Loucy (cell line): ENCODE measurements at regions not wholly inside any gene's neighbourhood (a gene's known extent, or its start where the extent isn't known, plus 50 kb on each side); places are given as distances from the start of the nearest gene placed in this dataset.
A peak's percentile ranks its signal among the peaks of the same experiment; 100 is the strongest.

Source experiments
- H2AFZ ChIP-seq: fragments of 200-600 bp; sonication (generic); 2 replicates; pipeline ENCODE4 v1.6.0; 2016; ENCODE audit warnings: antibody characterized with exemption, mild to moderate bottlenecking, low read length, moderate library complexity
- H3F3A ChIP-seq: fragments of 200-600 bp; 2 replicates; pipeline ENCODE4 v1.6.0; 2016; ENCODE audit warnings: antibody characterized with exemption, low read depth, mild to moderate bottlenecking
- H3K27me3 ChIP-seq: fragments of 200-600 bp; sonication (generic); 2 replicates; pipeline ENCODE4 v1.6.1; 2014; ENCODE audit warnings: low read length, mild to moderate bottlenecking; ENCODE audit not compliant: insufficient read depth, poor library complexity, severe bottlenecking
- H3K36me3 ChIP-seq: fragments of 200-600 bp; sonication (generic); 2 replicates; pipeline ENCODE4 v1.6.1; 2016; ENCODE audit warnings: low read length; ENCODE audit not compliant: insufficient read depth
- H3K4me1 ChIP-seq: fragments of 200-600 bp; sonication (generic); 2 replicates; pipeline ENCODE4 v1.5.1; 2014; ENCODE audit warnings: low read length, mild to moderate bottlenecking; ENCODE audit not compliant: insufficient read depth, poor library complexity, severe bottlenecking
- H3K4me2 ChIP-seq: fragments of 200-600 bp; sonication (generic); 2 replicates; pipeline ENCODE4 v1.6.0; 2014; ENCODE audit warnings: antibody characterized with exemption, low read length, low read depth, mild to moderate bottlenecking; ENCODE audit not compliant: poor library complexity, severe bottlenecking
- H3K4me3 ChIP-seq: fragments of 200-600 bp; sonication (generic); 2 replicates; pipeline ENCODE4 v1.5.1; 2014; ENCODE audit warnings: low read length, mild to moderate bottlenecking, mixed read lengths; ENCODE audit not compliant: poor library complexity, severe bottlenecking
- H3K79me2 ChIP-seq: fragments of 200-600 bp; sonication (generic); 2 replicates; pipeline ENCODE4 v1.6.1; 2014; ENCODE audit warnings: low read length; ENCODE audit not compliant: insufficient read depth
- H3K9ac ChIP-seq: fragments of 200-600 bp; sonication (generic); 2 replicates; pipeline ENCODE4 v1.6.0; 2014; ENCODE audit warnings: mild to moderate bottlenecking, low read depth, low read length, moderate library complexity; ENCODE audit not compliant: poor library complexity, severe bottlenecking
- H3K9me2 ChIP-seq: fragments of 200-600 bp; sonication (generic); replicated peaks from 2 replicates; pipeline ENCODE4 v1.6.1; 2016; ENCODE audit warnings: low read depth, low read length, mixed read lengths
- H3K9me3 ChIP-seq: fragments of 200-600 bp; sonication (generic); 2 replicates; pipeline ENCODE4 v1.6.1; 2014; ENCODE audit warnings: mild to moderate bottlenecking, antibody characterized with exemption, low read length, low read depth; ENCODE audit not compliant: insufficient read depth
- H4K20me1 ChIP-seq: fragments of 200-600 bp; sonication (generic); 2 replicates; pipeline ENCODE4 v1.6.0; 2014; ENCODE audit warnings: antibody characterized with exemption, low read length, mild to moderate bottlenecking; ENCODE audit not compliant: insufficient read depth, poor library complexity, severe bottlenecking
- EZH2phosphoT487 ChIP-seq: fragments of 200-600 bp; IDR thresholded peaks from 2 replicates; pipeline ENCODE4 v1.6.1; 2018; ENCODE audit warnings: antibody characterized with exemption, mild to moderate bottlenecking, moderate library complexity, borderline replicate concordance
- TF ChIP-seq, protein P1 (sequence below): fragments of 200-600 bp; sonication (generic); conservative IDR thresholded peaks from 2 replicates; pipeline ENCODE4 v1.5.1; 2014; ENCODE audit warnings: mild to moderate bottlenecking, antibody characterized with exemption, low read length

DNA sequence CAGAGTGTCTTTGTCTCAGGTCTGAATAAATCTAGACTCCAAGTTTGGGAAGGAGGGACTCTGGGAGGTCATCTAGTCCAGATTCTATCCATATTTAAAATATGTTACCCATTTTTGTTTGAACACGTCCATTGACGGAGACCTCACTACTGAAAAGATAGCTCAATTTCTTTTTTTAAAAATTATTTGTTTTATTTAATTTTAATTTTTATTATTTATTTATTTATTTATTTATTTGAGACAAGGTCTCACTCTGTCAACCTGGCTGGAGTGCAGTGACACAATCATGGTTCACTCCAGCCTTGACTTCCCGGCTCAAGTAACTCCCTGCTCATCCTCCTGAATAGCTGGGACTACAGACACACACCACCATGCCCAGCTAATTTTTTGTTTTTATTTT is 89.5 kb upstream of the SNX19 start:
- H3K4me3 ChIP-seq = no peak overlapping the region
- H3K9me2 ChIP-seq = no peaks in the 10 kb centered on the region
- no peaks in the 10 kb centered on the region for H3K9me3 ChIP-seq
- no peaks in the 10 kb centered on the region for H3K79me2 ChIP-seq
- no peaks in the 10 kb centered on the region for H4K20me1 ChIP-seq
- no peak overlapping the region for H2AFZ ChIP-seq
- no peaks in the 10 kb centered on the region for H3K36me3 ChIP-seq
- no peaks in the 10 kb centered on the region for H3K4me1 ChIP-seq
- TF ChIP-seq, protein P1, sequence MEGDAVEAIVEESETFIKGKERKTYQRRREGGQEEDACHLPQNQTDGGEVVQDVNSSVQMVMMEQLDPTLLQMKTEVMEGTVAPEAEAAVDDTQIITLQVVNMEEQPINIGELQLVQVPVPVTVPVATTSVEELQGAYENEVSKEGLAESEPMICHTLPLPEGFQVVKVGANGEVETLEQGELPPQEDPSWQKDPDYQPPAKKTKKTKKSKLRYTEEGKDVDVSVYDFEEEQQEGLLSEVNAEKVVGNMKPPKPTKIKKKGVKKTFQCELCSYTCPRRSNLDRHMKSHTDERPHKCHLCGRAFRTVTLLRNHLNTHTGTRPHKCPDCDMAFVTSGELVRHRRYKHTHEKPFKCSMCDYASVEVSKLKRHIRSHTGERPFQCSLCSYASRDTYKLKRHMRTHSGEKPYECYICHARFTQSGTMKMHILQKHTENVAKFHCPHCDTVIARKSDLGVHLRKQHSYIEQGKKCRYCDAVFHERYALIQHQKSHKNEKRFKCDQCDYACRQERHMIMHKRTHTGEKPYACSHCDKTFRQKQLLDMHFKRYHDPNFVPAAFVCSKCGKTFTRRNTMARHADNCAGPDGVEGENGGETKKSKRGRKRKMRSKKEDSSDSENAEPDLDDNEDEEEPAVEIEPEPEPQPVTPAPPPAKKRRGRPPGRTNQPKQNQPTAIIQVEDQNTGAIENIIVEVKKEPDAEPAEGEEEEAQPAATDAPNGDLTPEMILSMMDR = no peak
- TF ChIP-seq EZH2phosphoT487 = no peak
- no peak overlapping the region for H3K9ac ChIP-seq
- no peak overlapping the region for H3K4me2 ChIP-seq
- no peaks in the 10 kb centered on the region for H3F3A ChIP-seq
- H3K27me3 ChIP-seq = no peaks in the 10 kb centered on the region

DNA sequence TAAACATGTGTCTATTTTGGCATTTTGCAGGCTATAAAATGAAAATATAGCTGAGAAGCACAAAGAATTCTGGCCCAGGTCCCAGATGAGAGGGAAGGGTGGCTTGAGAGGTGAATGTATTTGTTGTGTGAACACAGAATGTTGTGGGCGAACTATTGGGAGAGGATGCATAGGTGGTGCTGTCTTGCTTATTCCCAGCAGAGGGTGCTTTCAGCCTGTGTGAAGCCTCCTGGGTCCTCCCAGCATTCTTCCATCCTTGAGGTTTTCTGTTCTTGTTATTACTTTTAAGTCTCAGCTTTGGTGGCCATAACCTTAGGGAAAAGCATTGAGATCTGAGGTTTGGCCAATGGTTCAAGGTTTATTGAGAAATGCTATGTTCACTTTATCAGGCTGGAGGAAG is 108.7 kb upstream of the SNX19 start:
- no peak overlapping the region for H3K4me3 ChIP-seq
- no peaks in the 10 kb centered on the region for H3K79me2 ChIP-seq
- no peaks in the 10 kb centered on the region for H3K36me3 ChIP-seq
- H3K9ac ChIP-seq = no peak overlapping the region
- H3F3A ChIP-seq = no peaks in the 10 kb centered on the region
- H3K27me3 ChIP-seq = no peaks in the 10 kb centered on the region
- H3K9me2 ChIP-seq = no peaks in the 10 kb centered on the region
- TF ChIP-seq EZH2phosphoT487 = no peak
- TF ChIP-seq, protein P1 = peak; percentile 49
- H4K20me1 ChIP-seq = no peaks in the 10 kb centered on the region
- no peaks in the 10 kb centered on the region for H3K9me3 ChIP-seq
- no peaks in the 10 kb centered on the region for H3K4me1 ChIP-seq
- no peak overlapping the region for H2AFZ ChIP-seq
- H3K4me2 ChIP-seq = no peak overlapping the region

DNA sequence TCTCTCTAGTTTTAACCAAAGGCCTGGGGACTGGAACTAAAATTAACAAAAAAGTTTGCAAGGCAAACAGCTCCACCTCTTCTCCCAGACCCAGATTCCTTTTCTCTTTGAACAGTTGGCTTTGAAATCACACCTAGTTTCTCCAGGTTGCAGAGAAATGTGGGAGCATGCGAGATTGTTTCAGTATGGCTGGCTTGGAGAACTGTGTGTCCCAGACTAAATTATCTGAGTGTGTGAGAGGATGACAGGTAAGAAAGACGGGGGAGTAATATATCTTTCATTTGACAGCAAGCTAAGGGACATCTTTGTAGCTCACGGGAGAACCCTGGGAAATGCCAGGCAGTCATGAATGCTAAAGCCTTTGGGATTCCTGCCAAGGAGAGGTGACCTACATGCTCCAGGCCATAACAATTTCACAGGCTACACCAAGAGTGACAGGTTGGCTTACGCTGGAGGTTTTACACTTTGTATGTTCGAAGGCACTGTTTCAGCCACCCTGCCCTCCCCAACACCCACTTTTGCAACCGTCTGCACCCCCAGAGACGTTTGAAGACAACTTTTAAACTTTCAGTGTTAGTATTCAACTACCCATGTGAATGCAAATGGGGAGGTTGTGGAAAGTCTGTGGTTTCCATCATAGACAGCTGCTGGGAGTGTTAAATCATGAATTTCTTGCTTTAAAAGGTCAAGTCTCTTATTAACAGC is 109.3 kb upstream of the SNX19 start:
- H3F3A ChIP-seq = no peaks in the 10 kb centered on the region
- no peak overlapping the region for H3K4me3 ChIP-seq
- H3K79me2 ChIP-seq = no peaks in the 10 kb centered on the region
- no peaks in the 10 kb centered on the region for H3K36me3 ChIP-seq
- no peak overlapping the region for H3K4me2 ChIP-seq
- H3K9me3 ChIP-seq = no peaks in the 10 kb centered on the region
- no peaks in the 10 kb centered on the region for H3K27me3 ChIP-seq
- TF ChIP-seq, protein P1 = no peak
- no peak for TF ChIP-seq EZH2phosphoT487
- no peak overlapping the region for H2AFZ ChIP-seq
- no peaks in the 10 kb centered on the region for H3K4me1 ChIP-seq
- no peak overlapping the region for H3K9ac ChIP-seq
- H4K20me1 ChIP-seq = no peaks in the 10 kb centered on the region
- H3K9me2 ChIP-seq = no peaks in the 10 kb centered on the region
